GM06990 (cell line): ENCODE measurements at regions not wholly inside any gene's neighbourhood (a gene's known extent, or its start where the extent isn't known, plus 50 kb on each side); places are given as distances from the start of the nearest gene placed in this dataset.

Experiments
- DNase-seq: peaks from one replicate; pipeline ENCODE4 v3.0.0-alpha.2; 2011; ENCODE audit not compliant: insufficient read length; ENCODE audit errors: extremely low read depth
- H3K27me3 ChIP-seq: replicated peaks from 2 replicates; pipeline ENCODE4 v1.6.0; 2011; ENCODE audit warnings: low read length; ENCODE audit not compliant: control insufficient read depth, insufficient read depth
- H3K36me3 ChIP-seq: 2 replicates; pipeline ENCODE4 v1.5.1; 2011; ENCODE audit warnings: low read length; ENCODE audit not compliant: control insufficient read depth, insufficient read depth
- H3K4me3 ChIP-seq: replicated peaks from 2 replicates; pipeline ENCODE4 v1.5.1; 2011; ENCODE audit warnings: low read depth, mild to moderate bottlenecking, control low read depth, low read length
- CTCF ChIP-seq: IDR thresholded peaks from 2 replicates; pipeline ENCODE4 v1.5.1; 2011; ENCODE audit warnings: low read length, control low read depth, mild to moderate bottlenecking, inconsistent platforms; ENCODE audit not compliant: insufficient read depth, poor library complexity, severe bottlenecking

GRCh38 chr1:163664671-163665335, 343.0 kb downstream of the NUF2 start:
- H3K4me3 ChIP-seq, result no peak overlapping the region
- H3K36me3 ChIP-seq, result no peaks in the 10 kb centered on the region
- no peaks in the 10 kb centered on the region for H3K27me3 ChIP-seq
- no peak for TF ChIP-seq CTCF
- DNase-seq, result no peak

- no peak overlapping the region for H3K4me3 ChIP-seq
- no peak for DNase-seq
- TF ChIP-seq CTCF, result no peak
- no peaks in the 10 kb centered on the region for H3K27me3 ChIP-seq
- no peaks in the 10 kb centered on the region for H3K36me3 ChIP-seq
These were observed 346.7 kb downstream of the NUF2 start for GRCh38 chr1:163668472-163668871.

GRCh38 chr1:163670989-163671757, 349.4 kb downstream of the NUF2 start:
- H3K36me3 ChIP-seq, result no peaks in the 10 kb centered on the region
- DNase-seq, result no peak
- no peaks in the 10 kb centered on the region for H3K27me3 ChIP-seq
- H3K4me3 ChIP-seq, result no peak overlapping the region
- TF ChIP-seq CTCF, result no peak

- H3K36me3 ChIP-seq, result no peaks in the 10 kb centered on the region
- no peak for DNase-seq
- TF ChIP-seq CTCF, result no peak
- H3K4me3 ChIP-seq, result no peak overlapping the region
- H3K27me3 ChIP-seq, result no peaks in the 10 kb centered on the region
These were observed 351.4 kb downstream of the NUF2 start for GRCh38 chr1:163672976-163673758.

GRCh38 chr1:163673759-163674151, 352.0 kb downstream of the NUF2 start:
- no peaks in the 10 kb centered on the region for H3K36me3 ChIP-seq
- TF ChIP-seq CTCF, result no peak
- DNase-seq, result no peak
- no peaks in the 10 kb centered on the region for H3K27me3 ChIP-seq
- H3K4me3 ChIP-seq, result no peak overlapping the region
